ENCODE measurements at regions not wholly inside any gene's neighbourhood (a gene's known extent, or its start where the extent isn't known, plus 50 kb on each side); places are given as distances from the start of the nearest gene placed in this dataset.

- no peak for TF ChIP-seq CTCF (IDR thresholded peaks at IDR 0.05; ENCODE audit: control extremely low read depth in 1 of 3, insufficient read depth in 1 of 3, low read depth in 1 of 3, low read length in 3 of 3)
- no peak for TF ChIP-seq CREB1 (IDR thresholded peaks at IDR 0.05)
- TF ChIP-seq ATF2 (IDR thresholded peaks at IDR 0.05; ENCODE audit: low read length) = no peak
- no peak for TF ChIP-seq POLR2A (IDR thresholded peaks at IDR 0.05; ENCODE audit: control extremely low read depth in 1 of 2, low read depth in 2 of 2, low read length in 2 of 2)
- TF ChIP-seq SIN3A (conservative IDR thresholded peaks at IDR 0.05 in 1 of 2, IDR thresholded peaks at IDR 0.05 in 1 of 2; ENCODE audit: low read depth in 1 of 2, low read length in 2 of 2) = no peak
- no peak for TF ChIP-seq SRF (IDR thresholded peaks at IDR 0.05; ENCODE audit: low read depth, low read length)
- TF ChIP-seq TAF1 (IDR thresholded peaks at IDR 0.05; ENCODE audit: low read depth, low read length) = no peak
- no peak for TF ChIP-seq POLR2AphosphoS5 (IDR thresholded peaks at IDR 0.05; ENCODE audit: low read depth, low read length)
Measured at GRCh38 chr6:147861696-147862095, 353.2 kb downstream of the SAMD5 start.

All from H1 (cell line).